Erythroblast (primary cell): ENCODE measurements at regions not wholly inside any gene's neighbourhood (a gene's known extent, or its start where the extent isn't known, plus 50 kb on each side); places are given as distances from the start of the nearest gene placed in this dataset.

Source experiments
- GATA1 ChIP-seq: IDR thresholded peaks from 2 replicates; pipeline ENCODE4 v1.6.1; 2011; ENCODE audit warnings: low read depth, mild to moderate bottlenecking, control low read depth, low read length, moderate library complexity
- POLR2A ChIP-seq: IDR thresholded peaks from 2 replicates; pipeline ENCODE4 v1.6.1; 2011; ENCODE audit warnings: mild to moderate bottlenecking, low read length

DNA sequence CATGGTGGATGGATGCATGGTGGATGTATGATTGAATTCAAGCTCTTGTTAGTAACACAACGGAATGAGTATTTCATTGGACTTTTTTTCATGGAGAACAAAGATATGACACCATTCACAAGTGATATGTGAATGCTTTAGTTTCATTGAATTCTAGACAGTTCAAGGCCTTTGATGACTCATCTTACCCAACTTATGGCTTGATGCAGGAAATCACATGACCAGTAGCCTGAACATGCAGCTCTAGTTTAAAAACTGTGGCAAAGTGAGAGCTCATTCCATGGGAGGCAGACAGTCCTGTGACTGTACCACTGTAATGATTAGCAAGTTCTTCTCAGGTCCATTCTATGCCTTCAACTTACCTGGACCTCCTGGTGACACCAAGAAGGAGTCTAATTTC, 1239.3 kb downstream of the TYW1 start:
- TF ChIP-seq POLR2A (no peak), GATA1 (no peak)
